Psoas muscle (tissue), 7 donors: ENCODE measurements at regions not wholly inside any gene's neighbourhood (a gene's known extent, or its start where the extent isn't known, plus 50 kb on each side); places are given as distances from the start of the nearest gene placed in this dataset.

Experiments used
- ATAC-seq, 4 donors: fragments of 200-7000 bp; cut with Tn5 transposase; one replicate each; pipeline ENCODE4 v1.9.1; 2020; ENCODE audit warnings: moderate library complexity in 3 of 4, mild to moderate bottlenecking in 2 of 4
- DNase-seq, 2 donors: peaks; one replicate each; pipeline ENCODE4 v3.0.0-alpha.2; 2020
- H3K27ac ChIP-seq: fragments of 200-600 bp; one replicate; pipeline ENCODE4 v1.8.0; 2022
- H3K27me3 ChIP-seq, 3 donors: fragments of 200-600 bp in 1 of 3; one replicate each; pipeline versions ENCODE4 v1.6.1 to v1.8.0; 2013 to 2022; ENCODE audit warnings: low read length in 2 of 3, mild to moderate bottlenecking in 2 of 3, moderate library complexity in 1 of 3; ENCODE audit not compliant: insufficient read depth in 3 of 3
- H3K36me3 ChIP-seq, 2 donors: fragments of 200-600 bp in 1 of 2; one replicate each; pipeline versions ENCODE4 v1.6.1 to v1.8.0; 2013 to 2022; ENCODE audit warnings: low read depth in 1 of 2, mild to moderate bottlenecking in 1 of 2, moderate library complexity in 1 of 2; ENCODE audit not compliant: insufficient read depth in 1 of 2
- H3K4me1 ChIP-seq: fragments of 200-600 bp; one replicate; pipeline ENCODE4 v1.8.0; 2022
- H3K4me3 ChIP-seq: fragments of 200-600 bp; one replicate; pipeline ENCODE4 v1.8.0; 2022; ENCODE audit warnings: mild to moderate bottlenecking
- H3K9me3 ChIP-seq: fragments of 200-600 bp; one replicate; pipeline ENCODE4 v1.8.0; 2022
- CTCF ChIP-seq: fragments of 200-600 bp; IDR thresholded peaks from one replicate; pipeline ENCODE4 v1.8.0; 2022; ENCODE audit warnings: antibody characterized with exemption
- WGBS, 3 donors: extraction: QIAGEN DNeasy Blood & Tissue Kit; methylation state at CpG; one replicate each; pipeline versions ENCODE4 v1.1.6 to v1.1.7; 2013; 5-methylcytosine and 5-hydroxymethylcytosine counted together
- intact Hi-C, 2 donors: fragments of 100-400 bp; cut with DNase I; formaldehyde crosslinking; loops; one replicate each; pipeline versions ENCODE4 v1.11.0 to v1.14.2; 2022
- donor health status: healthy with polysubstance abuse.
- donor health status: DM: no; HTN: no; CAD: no; lungs with moderate emphysema.
- donor health status: Bipolar disorder and iron deficiency.
- donor health status: healthy.
- donor health status: DM: yes; HTN: yes; CAD: no.
- donor health status: DM: no; HTN: no; CAD: no.
- donor health status: DM: yes; HTN: yes; CAD: no.

GRCh38 chr15:69845159-69845558 lies 252.6 kb downstream of the TLE3 start:
- ATAC-seq (no peak), DNase-seq (no peak)
- Histone ChIP-seq H3K27me3 (peaks cover 0 to 8% (median 0%) of the 10 kb centered on the region in 3 donors), H3K36me3 (no peaks in the 10 kb centered on the region), H3K4me1 (no peaks in the 10 kb centered on the region), H3K27ac (no peak overlapping the region), H3K9me3 (no peaks in the 10 kb centered on the region), H3K4me3 (no peak overlapping the region)
- TF ChIP-seq CTCF: no peak
- intact Hi-C loops: no loop called here
- 92 to 96% (median 94%) methylated on average over 5 of the region's 5 CpGs for WGBS, 3 donors

- H3K9me3 ChIP-seq: no peaks in the 10 kb centered on the region
- ATAC-seq (no peak), DNase-seq (no peak)
- intact Hi-C loops: no loop called here
- no peak for TF ChIP-seq CTCF
- H3K4me1 ChIP-seq: no peaks in the 10 kb centered on the region
- 79 to 83% (median 83%) methylated on average over 4 of the region's 4 CpGs for WGBS, 3 donors
- no peak overlapping the region for H3K4me3 ChIP-seq
- H3K36me3 ChIP-seq: no peaks in the 10 kb centered on the region
- peaks cover 0 to 8% (median 0%) of the 10 kb centered on the region in 3 donors for H3K27me3 ChIP-seq
- no peak overlapping the region for H3K27ac ChIP-seq
Observed at GRCh38 chr15:69847625-69848024, 250.1 kb downstream of the TLE3 start.

- no peak for ATAC-seq
- H3K4me3 ChIP-seq: no peak overlapping the region
- WGBS, 3 donors: 49 to 64% (median 55%) methylated on average over 6 of the region's 6 CpGs
- H3K9me3 ChIP-seq: no peaks in the 10 kb centered on the region
- peaks cover 0 to 8% (median 0%) of the 10 kb centered on the region in 3 donors for H3K27me3 ChIP-seq
- no peak for DNase-seq
- TF ChIP-seq CTCF: no peak
- intact Hi-C loops: no loop called here
- no peak overlapping the region for H3K27ac ChIP-seq
- no peaks in the 10 kb centered on the region for H3K4me1 ChIP-seq
- no peaks in the 10 kb centered on the region for H3K36me3 ChIP-seq
Observed at GRCh38 chr15:69848096-69848495, 249.6 kb downstream of the TLE3 start.

GRCh38 chr15:69848551-69849231 lies 249.0 kb downstream of the TLE3 start:
- Histone ChIP-seq H3K9me3 (no peaks in the 10 kb centered on the region), H3K27ac (no peak overlapping the region), H3K27me3 (peaks cover 0 to 8% (median 0%) of the 10 kb centered on the region in 3 donors), H3K36me3 (no peaks in the 10 kb centered on the region), H3K4me3 (no peak overlapping the region), H3K4me1 (peaks cover 4% of the 10 kb centered on the region)
- no peak for TF ChIP-seq CTCF
- intact Hi-C loops: no loop called here
- ATAC-seq (no peak), DNase-seq (no peak)
- WGBS, 3 donors: 62 to 67% (median 66%) methylated on average over 4 of the region's 4 CpGs

- Histone ChIP-seq H3K4me3 (no peak overlapping the region), H3K36me3 (no peaks in the 10 kb centered on the region), H3K9me3 (no peaks in the 10 kb centered on the region), H3K27ac (no peak overlapping the region), H3K27me3 (peaks cover 0 to 8% (median 0%) of the 10 kb centered on the region in 3 donors), H3K4me1 (peaks cover 7% of the 10 kb centered on the region)
- no peak for DNase-seq
- TF ChIP-seq CTCF: no peak
- intact Hi-C loops: no loop called here
- 90 to 98% (median 95%) methylated on average over 4 of the region's 4 CpGs for WGBS, 3 donors
- no peak for ATAC-seq
Observed at GRCh38 chr15:69849232-69849610, 248.5 kb downstream of the TLE3 start.
